ENCODE measurements at regions not wholly inside any gene's neighbourhood (a gene's known extent, or its start where the extent isn't known, plus 50 kb on each side); places are given as distances from the start of the nearest gene placed in this dataset.

DNA sequence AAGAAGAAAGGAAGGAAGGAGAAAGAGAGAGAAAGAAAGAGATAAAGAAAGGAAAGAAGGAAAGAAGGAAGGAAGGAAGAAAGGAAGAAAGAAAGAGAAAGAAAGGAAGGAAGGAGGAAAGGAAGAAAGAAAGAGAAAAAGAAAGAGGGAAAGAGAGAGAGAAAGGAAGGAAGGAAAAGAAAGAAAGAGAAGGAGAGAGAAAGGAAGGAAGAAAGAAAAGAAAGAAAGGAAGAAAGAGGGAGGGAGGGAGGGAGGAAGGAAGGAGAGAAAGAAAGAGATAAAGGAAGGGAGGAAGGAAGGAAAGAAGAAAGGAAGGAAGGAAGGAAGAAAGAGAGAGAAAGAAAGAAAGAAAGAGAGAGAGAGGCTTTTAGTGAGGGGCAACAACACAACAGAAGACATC, 135.1 kb upstream of the VSTM2B start:
- TF ChIP-seq POLR2AphosphoS5 (IDR thresholded peaks at IDR 0.05) (no peak), POLR2A (IDR thresholded peaks at IDR 0.05) (no peak), EP300 (IDR thresholded peaks at IDR 0.05; ENCODE audit: low read depth) (no peak)
- TF ChIP-seq, protein P1, sequence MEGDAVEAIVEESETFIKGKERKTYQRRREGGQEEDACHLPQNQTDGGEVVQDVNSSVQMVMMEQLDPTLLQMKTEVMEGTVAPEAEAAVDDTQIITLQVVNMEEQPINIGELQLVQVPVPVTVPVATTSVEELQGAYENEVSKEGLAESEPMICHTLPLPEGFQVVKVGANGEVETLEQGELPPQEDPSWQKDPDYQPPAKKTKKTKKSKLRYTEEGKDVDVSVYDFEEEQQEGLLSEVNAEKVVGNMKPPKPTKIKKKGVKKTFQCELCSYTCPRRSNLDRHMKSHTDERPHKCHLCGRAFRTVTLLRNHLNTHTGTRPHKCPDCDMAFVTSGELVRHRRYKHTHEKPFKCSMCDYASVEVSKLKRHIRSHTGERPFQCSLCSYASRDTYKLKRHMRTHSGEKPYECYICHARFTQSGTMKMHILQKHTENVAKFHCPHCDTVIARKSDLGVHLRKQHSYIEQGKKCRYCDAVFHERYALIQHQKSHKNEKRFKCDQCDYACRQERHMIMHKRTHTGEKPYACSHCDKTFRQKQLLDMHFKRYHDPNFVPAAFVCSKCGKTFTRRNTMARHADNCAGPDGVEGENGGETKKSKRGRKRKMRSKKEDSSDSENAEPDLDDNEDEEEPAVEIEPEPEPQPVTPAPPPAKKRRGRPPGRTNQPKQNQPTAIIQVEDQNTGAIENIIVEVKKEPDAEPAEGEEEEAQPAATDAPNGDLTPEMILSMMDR (IDR thresholded peaks at IDR 0.05), result no peak
- Histone ChIP-seq H3K27ac (no peak overlapping the region), H3K4me1 (no peaks in the 10 kb centered on the region), H3K9me3 (peaks cover 0 to 11% of the 10 kb centered on the region in 2 donors), H3K36me3 (no peaks in the 10 kb centered on the region), H3K4me3 (no peak overlapping the region), H3K27me3 (no peaks in the 10 kb centered on the region)
- no peak for DNase-seq
- in situ Hi-C loops (cut with MboI; ENCODE audit: low pct_ligation_motif_present in 1 of 4, low pct_unique_long_range_greater_than_20kb in 1 of 4, low sequenced_read_pairs in 3 of 4), result no loop called here
- intact Hi-C loops (cut with DNase I; ENCODE audit: low total_unique reads), result no loop called here

DNA sequence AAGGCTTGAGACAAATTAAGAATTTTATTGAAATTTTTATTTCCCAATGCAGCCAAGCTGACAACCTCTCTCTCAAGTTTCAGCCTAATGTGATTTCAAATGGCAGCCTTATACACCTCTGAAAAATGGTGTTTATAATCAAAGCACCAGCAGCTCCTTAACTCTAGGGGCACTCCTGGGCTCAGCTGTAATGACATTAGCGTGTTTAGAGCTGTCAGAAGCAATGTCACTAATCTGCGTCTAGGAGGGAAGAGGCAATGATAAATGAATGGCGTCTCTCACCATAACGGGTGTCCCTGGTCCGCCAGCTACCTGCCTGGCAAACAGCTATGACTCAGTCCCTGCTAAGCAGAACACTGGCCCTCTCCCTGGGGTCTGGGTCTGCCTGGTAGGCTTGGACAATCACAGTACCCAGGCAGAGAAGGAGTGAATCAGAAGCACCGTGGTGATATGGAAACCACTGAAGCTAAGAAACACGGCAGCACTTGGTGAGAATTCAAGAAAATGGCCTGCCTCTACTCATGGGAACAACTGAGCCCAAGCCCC, 131.8 kb upstream of the VSTM2B start:
- H3K9me3 ChIP-seq, result peaks cover 0 to 11% of the 10 kb centered on the region in 2 donors
- TF ChIP-seq POLR2A (IDR thresholded peaks at IDR 0.05) (no peak), POLR2AphosphoS5 (IDR thresholded peaks at IDR 0.05) (no peak), EP300 (IDR thresholded peaks at IDR 0.05; ENCODE audit: low read depth) (no peak)
- TF ChIP-seq, protein P1 (IDR thresholded peaks at IDR 0.05), result no peak
- DNase-seq, result no peak
- H3K4me1 ChIP-seq, result no peaks in the 10 kb centered on the region
- intact Hi-C loops (cut with DNase I; ENCODE audit: low total_unique reads), result no loop called here
- no peak overlapping the region for H3K4me3 ChIP-seq
- no peaks in the 10 kb centered on the region for H3K36me3 ChIP-seq
- WGBS, 2 donors (ENCODE audit: low coverage in 1 of 2), result 64 to 73% methylated on average over 6 to 7 of the region's 7 CpGs
- in situ Hi-C loops (cut with MboI; ENCODE audit: low pct_ligation_motif_present in 1 of 4, low pct_unique_long_range_greater_than_20kb in 1 of 4, low sequenced_read_pairs in 3 of 4), result no loop called here
- H3K27me3 ChIP-seq, result no peaks in the 10 kb centered on the region
- no peak overlapping the region for H3K27ac ChIP-seq

DNA sequence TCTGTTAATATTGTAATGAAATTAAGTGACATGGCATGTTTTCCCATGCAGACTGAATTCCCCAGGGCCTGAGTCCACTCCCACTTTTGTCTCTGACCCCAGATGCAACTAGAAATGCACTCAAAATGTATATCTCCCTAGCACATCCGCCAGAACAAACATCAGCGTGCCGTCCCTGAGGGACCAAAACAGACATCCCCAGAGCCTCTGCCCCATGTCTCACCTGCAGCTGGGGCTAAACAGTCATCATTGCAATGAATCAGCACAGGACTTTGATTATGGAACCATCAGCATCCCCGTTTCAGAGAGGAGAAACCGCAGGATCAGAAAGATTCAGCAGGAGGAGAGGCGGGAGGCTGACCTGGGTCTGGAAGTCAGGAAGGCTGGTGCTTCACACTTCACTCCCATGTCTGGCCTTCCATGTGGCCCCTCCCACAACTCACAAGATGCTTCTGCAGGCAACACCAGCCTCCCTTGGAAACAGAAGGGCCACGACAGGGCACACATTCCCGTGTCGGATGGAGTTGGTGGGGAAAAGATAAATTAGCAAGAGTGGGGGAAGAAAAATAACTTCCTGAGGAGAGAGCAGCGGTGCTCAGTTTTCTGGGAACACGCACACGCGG, 130.6 kb upstream of the VSTM2B start:
- no peak overlapping the region for H3K27ac ChIP-seq
- DNase-seq, result no peak
- H3K36me3 ChIP-seq, result no peaks in the 10 kb centered on the region
- in situ Hi-C loops (cut with MboI; ENCODE audit: low pct_ligation_motif_present in 1 of 4, low pct_unique_long_range_greater_than_20kb in 1 of 4, low sequenced_read_pairs in 3 of 4), result no loop called here
- TF ChIP-seq, protein P1 (IDR thresholded peaks at IDR 0.05), result no peak
- TF ChIP-seq EP300 (IDR thresholded peaks at IDR 0.05; ENCODE audit: low read depth) (no peak), POLR2A (IDR thresholded peaks at IDR 0.05) (no peak), POLR2AphosphoS5 (IDR thresholded peaks at IDR 0.05) (no peak)
- WGBS, 2 donors (ENCODE audit: low coverage in 1 of 2), result 60 to 69% methylated on average over 7 to 13 of the region's 13 CpGs
- H3K9me3 ChIP-seq, result peaks cover 0 to 11% of the 10 kb centered on the region in 2 donors
- H3K27me3 ChIP-seq, result no peaks in the 10 kb centered on the region
- no peak overlapping the region for H3K4me3 ChIP-seq
- intact Hi-C loops (cut with DNase I; ENCODE audit: low total_unique reads), result no loop called here
- no peaks in the 10 kb centered on the region for H3K4me1 ChIP-seq

DNA sequence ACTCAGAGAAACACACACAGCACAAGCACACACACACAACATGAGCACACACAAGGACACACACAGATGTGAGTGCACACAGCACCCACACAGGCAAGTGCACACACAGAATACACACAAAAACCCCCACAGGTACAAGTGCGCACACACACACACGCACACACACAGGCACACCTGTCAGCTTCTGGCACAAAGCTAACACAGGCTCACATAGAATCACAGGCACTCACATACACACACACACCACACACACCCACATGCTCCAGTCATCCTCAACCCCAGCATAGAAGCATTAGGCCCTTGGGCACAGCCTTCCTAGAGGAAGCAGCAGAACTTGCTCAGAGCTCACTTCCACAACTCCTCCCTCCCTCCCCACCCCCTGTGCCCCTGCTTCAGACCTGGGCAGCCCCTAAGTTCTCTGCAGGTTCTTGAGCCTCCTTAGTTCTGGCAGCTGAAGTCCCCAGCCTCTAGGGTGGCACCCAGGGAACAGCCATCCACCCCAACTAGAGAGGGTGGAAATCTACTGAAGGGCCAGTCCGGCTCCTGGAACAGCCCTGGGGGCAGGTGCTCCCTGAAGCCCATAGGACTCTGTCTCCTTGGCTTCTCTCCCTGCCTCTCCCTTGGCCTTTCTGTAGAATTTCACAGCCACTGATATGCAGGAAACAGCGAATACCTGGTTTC, 129.9 kb upstream of the VSTM2B start:
- Histone ChIP-seq H3K4me1 (no peaks in the 10 kb centered on the region), H3K27ac (no peak overlapping the region), H3K36me3 (no peaks in the 10 kb centered on the region), H3K27me3 (no peaks in the 10 kb centered on the region), H3K9me3 (peaks cover 0 to 11% of the 10 kb centered on the region in 2 donors), H3K4me3 (no peak overlapping the region)
- in situ Hi-C loops (cut with MboI; ENCODE audit: low pct_ligation_motif_present in 1 of 4, low pct_unique_long_range_greater_than_20kb in 1 of 4, low sequenced_read_pairs in 3 of 4) (no loop called here), intact Hi-C loops (cut with DNase I; ENCODE audit: low total_unique reads) (no loop called here)
- DNase-seq, result no peak
- TF ChIP-seq, protein P1 (IDR thresholded peaks at IDR 0.05), result no peak
- TF ChIP-seq EP300 (IDR thresholded peaks at IDR 0.05; ENCODE audit: low read depth), result no peak
- no peak for TF ChIP-seq POLR2A (IDR thresholded peaks at IDR 0.05)
- no peak for TF ChIP-seq POLR2AphosphoS5 (IDR thresholded peaks at IDR 0.05)
- 95% methylated on average over 4 of the region's 4 CpGs; no CpG with 5 or more reads in 1 of the 2 donors for WGBS, 2 donors (ENCODE audit: low coverage in 1 of 2)
